CD4-positive, alpha-beta T cell treated with Interleukin-2 at 100 ng/mL for 4 hours (primary cell): ENCODE measurements at regions not wholly inside any gene's neighbourhood (a gene's known extent, or its start where the extent isn't known, plus 50 kb on each side); places are given as distances from the start of the nearest gene placed in this dataset.

Experiments used
- DNase-seq: peaks from one replicate; pipeline ENCODE4 v3.0.0-alpha.2; 2020; ENCODE audit warnings: low spot score

DNA sequence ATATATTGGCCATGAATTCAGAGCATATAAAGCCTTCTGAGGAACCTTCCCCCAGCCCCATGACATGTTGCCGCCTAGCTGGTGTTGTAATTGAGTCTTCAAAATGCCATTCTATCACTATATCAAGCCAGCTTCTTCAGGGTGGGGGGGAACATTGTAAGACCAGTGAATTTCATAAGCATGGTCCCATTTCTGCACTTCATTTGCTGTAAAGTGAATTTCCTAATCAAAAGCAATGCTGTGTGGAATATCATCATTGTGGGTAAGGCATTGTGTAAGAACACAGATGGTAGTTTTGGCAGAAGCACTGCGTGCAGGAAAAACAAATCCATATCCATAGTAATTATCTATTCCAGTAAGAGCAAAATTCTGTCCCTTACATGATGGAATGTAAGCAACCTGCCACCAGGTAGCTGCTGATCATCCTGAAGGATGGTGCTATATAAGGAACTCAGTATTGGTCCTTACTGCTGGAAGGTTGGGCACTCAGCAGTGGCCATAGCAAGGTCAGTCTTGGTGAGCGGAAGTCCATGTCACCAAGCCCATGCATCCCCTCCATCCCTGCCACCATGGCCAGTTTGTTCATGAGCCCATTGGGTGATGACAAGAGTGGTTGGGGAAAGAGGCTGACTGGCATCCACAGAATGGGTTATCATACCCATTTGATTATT, 159.4 kb downstream of the COPS8 start:
- no peak for DNase-seq

DNA sequence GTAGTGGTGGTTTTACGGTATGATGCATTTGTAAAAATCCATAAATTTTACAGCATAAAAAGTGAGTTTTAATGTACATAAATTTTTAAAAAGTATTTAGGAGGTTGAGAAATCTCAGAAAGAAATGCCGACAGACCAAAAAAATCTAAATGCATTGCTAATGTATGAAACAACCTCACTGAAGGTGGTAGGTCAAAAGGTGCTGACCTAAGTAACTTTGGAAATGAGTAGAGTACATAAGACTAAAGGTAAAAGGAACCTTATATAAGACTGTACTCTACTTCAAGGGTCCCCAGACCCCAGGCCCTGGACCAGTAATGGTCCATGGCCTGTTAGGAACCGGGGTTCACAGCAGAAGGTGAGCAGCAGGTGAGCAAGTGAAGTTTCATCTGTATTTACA, 163.4 kb downstream of the COL6A3 start:
- no peak for DNase-seq

DNA sequence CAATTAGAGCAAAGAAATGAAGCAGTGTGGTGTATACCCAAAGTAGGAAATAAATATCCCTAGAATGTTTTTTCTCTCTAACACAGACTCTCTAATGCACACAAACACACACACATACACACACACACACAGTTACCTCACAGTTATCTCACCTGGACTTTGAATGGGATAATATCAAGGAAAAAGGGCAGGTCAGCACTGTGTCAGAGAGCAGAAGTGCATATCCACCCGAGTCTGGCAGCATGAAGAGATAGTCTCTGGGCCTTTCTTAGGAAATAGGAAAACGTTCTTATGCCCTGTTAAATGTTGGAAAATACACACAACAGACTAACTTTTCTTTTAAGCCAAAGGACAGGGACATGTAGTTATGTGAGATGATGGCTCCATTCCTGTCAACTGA, 162.0 kb downstream of the COL6A3 start:
- DNase-seq: no peak

- no peak for DNase-seq
These were observed 160.8 kb downstream of the COL6A3 start for GRCh38 chr2:237253046-237253702.

GRCh38 chr2:237254369-237254861, 159.5 kb downstream of the COL6A3 start:
- DNase-seq: no peak

GRCh38 chr2:237254911-237255578, 158.9 kb downstream of the COL6A3 start:
- DNase-seq: no peak

- DNase-seq: no peak
These were observed 157.1 kb downstream of the COL6A3 start for GRCh38 chr2:237256887-237257286.

GRCh38 chr2:237257471-237257951, 156.5 kb downstream of the COL6A3 start:
- no peak for DNase-seq

DNA sequence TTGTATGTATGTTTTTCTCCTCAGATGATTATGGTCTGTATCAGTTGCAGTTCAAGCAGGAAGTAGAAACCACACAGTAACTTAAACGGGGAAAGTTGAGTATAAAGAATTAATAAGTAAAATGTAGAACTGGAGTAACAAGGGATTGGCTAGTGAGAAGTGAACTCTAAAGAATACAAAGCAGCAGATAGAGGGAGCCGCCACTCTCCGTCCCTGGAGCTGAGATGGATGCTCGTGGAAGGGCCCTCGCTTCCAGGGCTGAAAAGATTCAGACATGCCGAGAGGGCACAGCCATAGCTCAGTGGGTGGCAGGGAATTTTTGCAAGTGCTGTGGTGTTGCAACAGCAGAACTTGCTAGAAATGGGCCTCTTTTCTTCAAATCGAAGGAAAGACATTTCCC, 155.8 kb downstream of the COL6A3 start:
- no peak for DNase-seq

- DNase-seq: no peak
These were observed 155.3 kb downstream of the COL6A3 start for GRCh38 chr2:237258615-237259014.

DNA sequence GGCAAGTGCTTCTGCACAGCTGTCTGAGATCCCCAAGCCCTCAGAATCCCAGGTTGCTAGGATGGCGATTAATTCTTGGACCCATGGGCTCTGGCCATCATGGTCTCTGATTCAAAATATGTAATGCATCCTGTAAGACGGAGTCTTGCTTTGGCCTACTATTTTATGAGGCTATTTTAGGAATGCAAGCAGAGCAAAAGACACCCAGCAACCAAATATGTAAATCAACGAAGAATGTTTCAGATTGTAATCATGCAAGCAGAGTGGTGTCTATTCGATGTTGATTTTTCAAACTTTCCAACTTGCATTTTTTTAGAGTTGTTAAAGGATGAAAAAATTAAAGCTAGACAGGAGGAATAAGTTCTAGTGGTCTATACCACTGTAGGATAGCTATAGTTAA, 154.8 kb downstream of the COL6A3 start:
- DNase-seq: no peak

DNA sequence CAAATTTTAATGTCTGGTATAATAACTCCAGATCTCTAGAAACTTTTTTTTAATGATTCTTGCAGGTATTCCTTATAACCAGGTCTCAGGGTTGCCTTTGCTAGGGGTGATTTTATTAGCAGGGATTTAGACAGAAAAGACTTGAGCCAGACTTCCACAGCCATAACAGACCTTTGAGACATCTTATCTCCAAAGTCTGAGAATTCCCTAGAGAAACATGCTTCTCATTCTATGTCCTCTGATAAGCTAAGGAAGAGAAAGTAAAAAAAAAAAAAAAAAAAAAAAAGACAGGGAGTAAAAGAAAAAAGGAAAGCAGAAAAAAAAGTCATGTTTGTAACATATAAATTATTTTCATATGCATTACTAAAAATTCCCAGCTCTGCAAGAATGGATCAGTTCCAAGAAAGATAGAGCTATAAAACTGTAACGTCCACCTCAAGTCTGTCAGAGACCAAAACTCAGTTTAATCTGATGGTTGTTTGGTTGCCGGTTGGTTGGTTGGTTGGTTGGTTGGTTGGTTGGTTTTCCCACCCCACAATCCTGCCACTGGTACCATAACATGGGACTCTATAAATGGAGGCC, 153.8 kb downstream of the COL6A3 start:
- DNase-seq: no peak

- DNase-seq: no peak
These were observed 153.3 kb downstream of the COL6A3 start for GRCh38 chr2:237260686-237261085.

DNA sequence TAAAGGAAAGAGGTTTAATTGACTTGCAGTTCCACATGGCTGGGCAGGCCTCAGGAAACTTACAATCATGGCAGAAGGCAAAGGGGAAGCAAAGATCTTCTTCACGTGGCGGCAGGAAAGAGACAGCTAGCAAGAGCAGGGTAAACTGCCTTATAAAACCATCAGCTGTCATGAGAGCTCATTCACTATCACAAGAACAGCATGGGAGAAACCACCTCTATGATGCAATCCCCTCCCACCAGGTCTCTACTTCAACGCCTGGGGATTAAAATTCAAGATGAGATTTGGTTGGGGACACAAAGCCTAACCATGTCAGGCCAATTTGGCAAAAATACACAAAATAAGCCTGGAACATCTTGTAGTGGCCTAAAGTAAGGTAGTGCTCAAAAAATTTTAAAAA, 152.6 kb downstream of the COL6A3 start:
- DNase-seq: no peak

- DNase-seq: no peak
These were observed 150.9 kb downstream of the COL6A3 start for GRCh38 chr2:237262838-237263771.

GRCh38 chr2:237264480-237265219, 149.3 kb downstream of the COL6A3 start:
- no peak for DNase-seq

DNA sequence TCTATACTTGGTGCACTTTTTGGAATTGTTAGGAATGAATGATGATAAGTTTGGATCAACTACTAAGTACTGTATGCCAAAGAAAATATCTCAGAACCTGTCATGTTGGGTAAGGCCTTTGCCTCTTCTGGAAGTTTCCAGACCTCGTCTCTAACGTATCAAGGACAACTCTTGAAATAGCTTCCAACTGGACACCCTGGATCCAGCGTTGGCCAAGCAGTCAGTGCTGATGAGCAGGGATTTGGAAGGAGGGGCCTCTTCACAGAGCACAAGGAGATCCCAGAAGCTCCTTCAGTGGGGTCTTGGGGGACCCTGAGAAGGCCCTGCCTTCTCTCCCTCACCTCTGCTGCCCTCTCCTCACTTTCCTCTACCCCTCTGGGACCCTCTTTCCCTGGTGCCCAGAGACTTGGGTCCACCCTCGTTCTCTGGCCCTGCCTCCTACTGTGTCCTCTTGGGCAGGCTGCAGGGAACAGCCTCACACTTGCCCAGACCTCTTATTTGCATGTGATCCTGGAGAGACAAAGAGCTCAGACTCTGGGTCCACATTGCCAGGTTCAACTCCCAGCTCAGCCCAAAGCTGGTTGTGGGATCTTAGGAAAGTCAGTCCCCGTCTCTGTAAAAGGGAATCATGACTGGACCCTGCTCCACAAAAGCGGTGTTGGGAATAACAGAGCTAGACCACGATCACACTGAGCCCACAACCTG, 145.8 kb downstream of the COL6A3 start:
- no peak for DNase-seq

GRCh38 chr2:237269138-237269875, 144.7 kb downstream of the COL6A3 start:
- no peak for DNase-seq

GRCh38 chr2:237270520-237270919, 143.4 kb downstream of the COL6A3 start:
- no peak for DNase-seq
